ENCODE measurements at regions not wholly inside any gene's neighbourhood (a gene's known extent, or its start where the extent isn't known, plus 50 kb on each side); places are given as distances from the start of the nearest gene placed in this dataset.
"Not testable (repeated sequence)": the region's sequence is repeated elsewhere in the genome, so short reads cannot be mapped to it uniquely, and the experiment has no call there.

DNA sequence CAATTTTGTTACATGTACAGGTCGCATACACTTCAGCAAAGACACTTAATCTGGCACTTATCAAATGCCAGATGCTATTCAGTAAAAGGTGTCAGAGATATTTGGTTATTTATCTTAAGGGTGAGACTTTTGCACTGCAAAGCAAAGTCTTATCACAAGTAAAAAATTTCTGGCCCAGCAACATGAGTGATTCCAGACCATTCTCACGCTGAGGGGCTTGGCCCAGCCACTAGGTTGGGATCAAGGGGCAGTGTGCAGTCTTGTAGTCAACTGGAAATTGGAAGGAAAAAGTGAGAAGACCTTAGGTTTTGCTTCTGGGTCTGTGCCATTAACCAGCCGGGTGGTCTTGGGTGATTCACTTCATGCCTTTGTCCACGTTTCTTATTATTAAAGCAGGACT lies 181.6 kb downstream of the RNF144A start:
- DNase-seq (ENCODE audit: low read depth in 1 of 2, low spot score in 1 of 2) (no peak), ATAC-seq (no peak), FAIRE-seq (no peak)
- WGBS (ENCODE audit: missing lambda C conversion rate), result 18% methylated on average over 4 of the region's 4 CpGs
- no peak overlapping the region for H3K4me2 ChIP-seq
- no peaks in the 10 kb centered on the region for H3K4me1 ChIP-seq
- CTCF ChIA-PET, result interaction anchor here (1.8 to 3.7 kb wide), 2 partner anchors 18 to 55 kb away, joined by 6 to 36 read pairs; no protein-coding TSS in a partner anchor
- TF ChIP-seq NPAS2 (CRISPR knock-in tag; IDR thresholded peaks at IDR 0.05; ENCODE audit: borderline replicate concordance) (no peak), HOXA7 (CRISPR knock-in tag; IDR thresholded peaks at IDR 0.05) (no peak), SMC3 (IDR thresholded peaks at IDR 0.05) (no peak), ESRRA (IDR thresholded peaks at IDR 0.05; ENCODE audit: borderline replicate concordance, low read length) (no peak), ZSCAN20 (CRISPR knock-in tag; IDR thresholded peaks at IDR 0.05) (no peak), FOSB (CRISPR knock-in tag; IDR thresholded peaks at IDR 0.05) (no peak), PHF8 (IDR thresholded peaks at IDR 0.05; ENCODE audit: borderline replicate concordance, low read depth) (no peak), HDAC2 (IDR thresholded peaks at IDR 0.05) (no peak), TFCP2L1 (CRISPR knock-in tag; IDR thresholded peaks at IDR 0.05) (no peak), MAFK (IDR thresholded peaks at IDR 0.05; ENCODE audit: partially characterized antibody) (no peak), JUN (IDR thresholded peaks at IDR 0.05) (no peak), HEYL (CRISPR knock-in tag; IDR thresholded peaks at IDR 0.05) (no peak), EHF (CRISPR knock-in tag; IDR thresholded peaks at IDR 0.05) (no peak), TP53 (CRISPR knock-in tag; IDR thresholded peaks at IDR 0.05) (no peak)
- TF ChIP-seq, protein P1, sequence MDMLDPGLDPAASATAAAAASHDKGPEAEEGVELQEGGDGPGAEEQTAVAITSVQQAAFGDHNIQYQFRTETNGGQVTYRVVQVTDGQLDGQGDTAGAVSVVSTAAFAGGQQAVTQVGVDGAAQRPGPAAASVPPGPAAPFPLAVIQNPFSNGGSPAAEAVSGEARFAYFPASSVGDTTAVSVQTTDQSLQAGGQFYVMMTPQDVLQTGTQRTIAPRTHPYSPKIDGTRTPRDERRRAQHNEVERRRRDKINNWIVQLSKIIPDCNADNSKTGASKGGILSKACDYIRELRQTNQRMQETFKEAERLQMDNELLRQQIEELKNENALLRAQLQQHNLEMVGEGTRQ (IDR thresholded peaks at IDR 0.05), result no peak
- TF ChIP-seq, protein P2, sequence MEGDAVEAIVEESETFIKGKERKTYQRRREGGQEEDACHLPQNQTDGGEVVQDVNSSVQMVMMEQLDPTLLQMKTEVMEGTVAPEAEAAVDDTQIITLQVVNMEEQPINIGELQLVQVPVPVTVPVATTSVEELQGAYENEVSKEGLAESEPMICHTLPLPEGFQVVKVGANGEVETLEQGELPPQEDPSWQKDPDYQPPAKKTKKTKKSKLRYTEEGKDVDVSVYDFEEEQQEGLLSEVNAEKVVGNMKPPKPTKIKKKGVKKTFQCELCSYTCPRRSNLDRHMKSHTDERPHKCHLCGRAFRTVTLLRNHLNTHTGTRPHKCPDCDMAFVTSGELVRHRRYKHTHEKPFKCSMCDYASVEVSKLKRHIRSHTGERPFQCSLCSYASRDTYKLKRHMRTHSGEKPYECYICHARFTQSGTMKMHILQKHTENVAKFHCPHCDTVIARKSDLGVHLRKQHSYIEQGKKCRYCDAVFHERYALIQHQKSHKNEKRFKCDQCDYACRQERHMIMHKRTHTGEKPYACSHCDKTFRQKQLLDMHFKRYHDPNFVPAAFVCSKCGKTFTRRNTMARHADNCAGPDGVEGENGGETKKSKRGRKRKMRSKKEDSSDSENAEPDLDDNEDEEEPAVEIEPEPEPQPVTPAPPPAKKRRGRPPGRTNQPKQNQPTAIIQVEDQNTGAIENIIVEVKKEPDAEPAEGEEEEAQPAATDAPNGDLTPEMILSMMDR (IDR thresholded peaks at IDR 0.05), result no peak
- TF ChIP-seq, protein P3, sequence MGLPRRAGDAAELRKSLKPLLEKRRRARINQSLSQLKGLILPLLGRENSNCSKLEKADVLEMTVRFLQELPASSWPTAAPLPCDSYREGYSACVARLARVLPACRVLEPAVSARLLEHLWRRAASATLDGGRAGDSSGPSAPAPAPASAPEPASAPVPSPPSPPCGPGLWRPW (IDR thresholded peaks at IDR 0.05), result no peak
- POLR2A ChIA-PET, result no interaction called here
- no peaks in the 10 kb centered on the region for H3K9me3 ChIP-seq
- no peak overlapping the region for H3K27ac ChIP-seq
- H3K4me3 ChIP-seq, result no peak overlapping the region

DNA sequence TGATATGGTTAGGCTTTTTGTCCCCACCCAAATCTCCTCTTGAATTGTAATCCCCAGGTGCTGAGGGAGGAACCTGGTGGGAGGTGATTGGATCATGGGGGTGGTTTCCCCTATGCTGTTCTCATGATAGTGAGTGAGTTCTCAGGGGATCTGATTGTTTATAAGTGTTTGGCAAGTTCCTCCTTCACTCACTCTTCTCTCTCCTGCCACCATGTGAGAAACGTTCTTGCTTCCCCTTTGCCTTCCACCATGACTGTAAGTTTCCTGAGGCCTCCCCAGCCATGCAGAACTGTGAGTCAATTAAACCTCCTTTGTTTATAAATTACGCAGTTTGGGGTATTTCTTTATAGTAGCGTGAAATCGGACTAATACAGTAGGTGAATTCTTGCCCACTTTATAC lies 182.5 kb downstream of the RNF144A start:
- ATAC-seq, result not testable (repeated sequence)

DNA sequence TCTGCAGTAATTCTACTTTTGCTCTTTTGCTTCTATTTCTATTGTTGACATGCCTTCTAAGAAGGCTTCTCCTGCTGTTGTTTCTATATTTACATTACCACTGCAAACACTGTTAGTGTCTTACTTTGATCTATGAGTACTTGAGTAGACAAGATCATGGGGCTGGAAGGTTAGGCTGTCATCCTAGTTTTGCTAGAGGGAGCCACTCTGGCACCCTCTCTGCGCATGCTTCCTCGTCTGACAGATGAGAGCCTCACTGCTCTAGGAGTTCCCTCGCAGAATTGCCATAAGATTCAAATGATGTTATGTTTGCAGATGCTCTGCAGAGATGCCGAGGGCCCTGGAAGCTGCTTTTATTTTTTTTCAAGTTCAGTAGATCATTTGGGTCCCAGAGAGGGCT lies 185.6 kb downstream of the RNF144A start:
- H3K4me3 ChIP-seq, result no peak overlapping the region
- WGBS (ENCODE audit: missing lambda C conversion rate), result 32% methylated on average over 4 of the region's 4 CpGs
- ChIA-PET CTCF (no interaction called here), POLR2A (no interaction called here)
- TF ChIP-seq, protein P4, sequence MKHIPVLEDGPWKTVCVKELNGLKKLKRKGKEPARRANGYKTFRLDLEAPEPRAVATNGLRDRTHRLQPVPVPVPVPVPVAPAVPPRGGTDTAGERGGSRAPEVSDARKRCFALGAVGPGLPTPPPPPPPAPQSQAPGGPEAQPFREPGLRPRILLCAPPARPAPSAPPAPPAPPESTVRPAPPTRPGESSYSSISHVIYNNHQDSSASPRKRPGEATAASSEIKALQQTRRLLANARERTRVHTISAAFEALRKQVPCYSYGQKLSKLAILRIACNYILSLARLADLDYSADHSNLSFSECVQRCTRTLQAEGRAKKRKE (CRISPR knock-in tag; IDR thresholded peaks at IDR 0.05; ENCODE audit: low read depth), result no peak
- TF ChIP-seq HOXA7 (CRISPR knock-in tag; IDR thresholded peaks at IDR 0.05), result no peak
- TF ChIP-seq MYC (IDR thresholded peaks at IDR 0.05; ENCODE audit: borderline replicate concordance, low read length), result no peak
- no peak for TF ChIP-seq ESRRA (IDR thresholded peaks at IDR 0.05; ENCODE audit: borderline replicate concordance, low read length)
- TF ChIP-seq, protein P5, sequence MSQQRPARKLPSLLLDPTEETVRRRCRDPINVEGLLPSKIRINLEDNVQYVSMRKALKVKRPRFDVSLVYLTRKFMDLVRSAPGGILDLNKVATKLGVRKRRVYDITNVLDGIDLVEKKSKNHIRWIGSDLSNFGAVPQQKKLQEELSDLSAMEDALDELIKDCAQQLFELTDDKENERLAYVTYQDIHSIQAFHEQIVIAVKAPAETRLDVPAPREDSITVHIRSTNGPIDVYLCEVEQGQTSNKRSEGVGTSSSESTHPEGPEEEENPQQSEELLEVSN (IDR thresholded peaks at IDR 0.05; ENCODE audit: borderline replicate concordance, low read depth), result no peak
- TF ChIP-seq KDM1A (IDR thresholded peaks at IDR 0.05; ENCODE audit: low read depth), result no peak
- TF ChIP-seq SMC3 (IDR thresholded peaks at IDR 0.05), result no peak
- no peak for TF ChIP-seq RCOR1 (IDR thresholded peaks at IDR 0.05; ENCODE audit: low read depth, low read length)
- TF ChIP-seq, protein P6, sequence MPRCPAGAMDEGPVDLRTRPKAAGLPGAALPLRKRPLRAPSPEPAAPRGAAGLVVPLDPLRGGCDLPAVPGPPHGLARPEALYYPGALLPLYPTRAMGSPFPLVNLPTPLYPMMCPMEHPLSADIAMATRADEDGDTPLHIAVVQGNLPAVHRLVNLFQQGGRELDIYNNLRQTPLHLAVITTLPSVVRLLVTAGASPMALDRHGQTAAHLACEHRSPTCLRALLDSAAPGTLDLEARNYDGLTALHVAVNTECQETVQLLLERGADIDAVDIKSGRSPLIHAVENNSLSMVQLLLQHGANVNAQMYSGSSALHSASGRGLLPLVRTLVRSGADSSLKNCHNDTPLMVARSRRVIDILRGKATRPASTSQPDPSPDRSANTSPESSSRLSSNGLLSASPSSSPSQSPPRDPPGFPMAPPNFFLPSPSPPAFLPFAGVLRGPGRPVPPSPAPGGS (IDR thresholded peaks at IDR 0.05), result no peak
- TF ChIP-seq PHF8 (IDR thresholded peaks at IDR 0.05; ENCODE audit: borderline replicate concordance, low read depth), result no peak
- TF ChIP-seq RNF2 (IDR thresholded peaks at IDR 0.05; ENCODE audit: borderline replicate concordance, low read depth), result no peak
- no peak for TF ChIP-seq NFE2L2 (conservative IDR thresholded peaks at IDR 0.05; ENCODE audit: low read length)
- no peak for TF ChIP-seq JUN (IDR thresholded peaks at IDR 0.05)
- no peak for TF ChIP-seq HOXB5 (CRISPR knock-in tag; IDR thresholded peaks at IDR 0.05)
- H3K4me1 ChIP-seq, result no peaks in the 10 kb centered on the region
- ATAC-seq, result no peak
- no peak overlapping the region for H3K4me2 ChIP-seq
- DNase-seq (ENCODE audit: low read depth in 1 of 2, low spot score in 1 of 2), result no peak
- FAIRE-seq, result no peak
- no peaks in the 10 kb centered on the region for H3K9me3 ChIP-seq
- H3K27ac ChIP-seq, result no peak overlapping the region

More for the DNA sequence above, 182.5 kb downstream of the RNF144A start:
- H3K4me3 ChIP-seq; H3K4me2 ChIP-seq; POLR2A ChIA-PET; H3K9me3 ChIP-seq; H3K27ac ChIP-seq; DNase-seq (ENCODE audit: low read depth in 1 of 2, low spot score in 1 of 2); H3K4me1 ChIP-seq; FAIRE-seq: not testable (repeated sequence)
- CTCF ChIA-PET, result interaction anchor here (0.6 kb wide), 1 partner anchor 1761 kb away, joined by 3 read pairs; no protein-coding TSS in a partner anchor
- WGBS (ENCODE audit: missing lambda C conversion rate), result 49% methylated on average over 4 of the region's 4 CpGs
